Mucosa of descending colon (tissue), 3 donors: ENCODE measurements at regions not wholly inside any gene's neighbourhood (a gene's known extent, or its start where the extent isn't known, plus 50 kb on each side); places are given as distances from the start of the nearest gene placed in this dataset.

Source experiments
- ATAC-seq: fragments of 200-7000 bp; cut with Tn5 transposase; one replicate; pipeline ENCODE4 v1.9.1; 2020; ENCODE audit warnings: mild to moderate bottlenecking, moderate library complexity
- DNase-seq, 3 donors: peaks; one replicate each; pipeline ENCODE4 v3.0.0-alpha.2; 2020
- H3K36me3 ChIP-seq: fragments of 200-600 bp; one replicate; pipeline ENCODE4 v1.8.0; 2021; ENCODE audit warnings: low read depth, mild to moderate bottlenecking
- H3K4me1 ChIP-seq: fragments of 200-600 bp; one replicate; pipeline ENCODE4 v1.8.0; 2021; ENCODE audit warnings: low read depth, mild to moderate bottlenecking
- H3K4me3 ChIP-seq: fragments of 200-600 bp; one replicate; pipeline ENCODE4 v1.8.0; 2021; ENCODE audit warnings: mild to moderate bottlenecking
- H3K9me3 ChIP-seq: fragments of 200-600 bp; one replicate; pipeline ENCODE4 v1.8.0; 2021; ENCODE audit warnings: mild to moderate bottlenecking
- intact Hi-C, 2 donors: fragments of 100-400 bp; cut with DNase I in 1 of 2; cut with micrococcal nuclease in 1 of 2; formaldehyde crosslinking; loops; one replicate each; pipeline versions ENCODE4 v1.11.0 to v1.11.1; 2022; cut with DNase I, micrococcal nuclease
- TF ChIP-seq, protein P1 (sequence below): fragments of 200-600 bp; IDR thresholded peaks from one replicate; pipeline ENCODE4 v1.8.0; 2022; ENCODE audit warnings: antibody characterized with exemption, mild to moderate bottlenecking
- donor health status: DM: no; HTN: no; CAD: no; lungs with moderate emphysema.
- donor health status: DM: no; HTN: no; CAD: no.
- donor health status: DM: no; HTN: yes; CAD: no.

DNA sequence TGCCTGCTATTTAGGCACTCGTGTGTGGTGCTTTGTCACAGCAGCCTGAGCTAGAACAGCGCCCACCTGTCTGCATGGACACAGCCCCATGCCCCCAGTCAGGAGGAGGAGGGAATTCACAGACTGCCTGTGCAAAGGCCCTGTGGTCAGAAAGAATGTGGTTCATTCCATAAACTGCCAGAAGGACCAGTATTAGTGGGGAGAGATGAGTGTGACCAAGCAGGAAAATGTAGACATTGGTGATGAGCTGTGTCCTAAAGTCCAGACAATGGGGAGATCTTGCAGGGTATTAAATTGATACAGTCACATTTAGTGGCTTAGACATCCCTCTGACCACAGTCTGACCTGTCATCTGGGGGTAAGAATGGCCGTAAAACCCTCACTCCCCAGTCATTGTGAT lies 83.7 kb upstream of the LINC01488 start:
- H3K4me3 ChIP-seq: no peak overlapping the region
- no peaks in the 10 kb centered on the region for H3K4me1 ChIP-seq
- TF ChIP-seq, protein P1, sequence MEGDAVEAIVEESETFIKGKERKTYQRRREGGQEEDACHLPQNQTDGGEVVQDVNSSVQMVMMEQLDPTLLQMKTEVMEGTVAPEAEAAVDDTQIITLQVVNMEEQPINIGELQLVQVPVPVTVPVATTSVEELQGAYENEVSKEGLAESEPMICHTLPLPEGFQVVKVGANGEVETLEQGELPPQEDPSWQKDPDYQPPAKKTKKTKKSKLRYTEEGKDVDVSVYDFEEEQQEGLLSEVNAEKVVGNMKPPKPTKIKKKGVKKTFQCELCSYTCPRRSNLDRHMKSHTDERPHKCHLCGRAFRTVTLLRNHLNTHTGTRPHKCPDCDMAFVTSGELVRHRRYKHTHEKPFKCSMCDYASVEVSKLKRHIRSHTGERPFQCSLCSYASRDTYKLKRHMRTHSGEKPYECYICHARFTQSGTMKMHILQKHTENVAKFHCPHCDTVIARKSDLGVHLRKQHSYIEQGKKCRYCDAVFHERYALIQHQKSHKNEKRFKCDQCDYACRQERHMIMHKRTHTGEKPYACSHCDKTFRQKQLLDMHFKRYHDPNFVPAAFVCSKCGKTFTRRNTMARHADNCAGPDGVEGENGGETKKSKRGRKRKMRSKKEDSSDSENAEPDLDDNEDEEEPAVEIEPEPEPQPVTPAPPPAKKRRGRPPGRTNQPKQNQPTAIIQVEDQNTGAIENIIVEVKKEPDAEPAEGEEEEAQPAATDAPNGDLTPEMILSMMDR: no peak
- no peaks in the 10 kb centered on the region for H3K9me3 ChIP-seq
- intact Hi-C loops: no loop called here
- no peak for ATAC-seq
- DNase-seq: peak in 1 of 3 donors; percentile 9
- no peaks in the 10 kb centered on the region for H3K36me3 ChIP-seq

DNA sequence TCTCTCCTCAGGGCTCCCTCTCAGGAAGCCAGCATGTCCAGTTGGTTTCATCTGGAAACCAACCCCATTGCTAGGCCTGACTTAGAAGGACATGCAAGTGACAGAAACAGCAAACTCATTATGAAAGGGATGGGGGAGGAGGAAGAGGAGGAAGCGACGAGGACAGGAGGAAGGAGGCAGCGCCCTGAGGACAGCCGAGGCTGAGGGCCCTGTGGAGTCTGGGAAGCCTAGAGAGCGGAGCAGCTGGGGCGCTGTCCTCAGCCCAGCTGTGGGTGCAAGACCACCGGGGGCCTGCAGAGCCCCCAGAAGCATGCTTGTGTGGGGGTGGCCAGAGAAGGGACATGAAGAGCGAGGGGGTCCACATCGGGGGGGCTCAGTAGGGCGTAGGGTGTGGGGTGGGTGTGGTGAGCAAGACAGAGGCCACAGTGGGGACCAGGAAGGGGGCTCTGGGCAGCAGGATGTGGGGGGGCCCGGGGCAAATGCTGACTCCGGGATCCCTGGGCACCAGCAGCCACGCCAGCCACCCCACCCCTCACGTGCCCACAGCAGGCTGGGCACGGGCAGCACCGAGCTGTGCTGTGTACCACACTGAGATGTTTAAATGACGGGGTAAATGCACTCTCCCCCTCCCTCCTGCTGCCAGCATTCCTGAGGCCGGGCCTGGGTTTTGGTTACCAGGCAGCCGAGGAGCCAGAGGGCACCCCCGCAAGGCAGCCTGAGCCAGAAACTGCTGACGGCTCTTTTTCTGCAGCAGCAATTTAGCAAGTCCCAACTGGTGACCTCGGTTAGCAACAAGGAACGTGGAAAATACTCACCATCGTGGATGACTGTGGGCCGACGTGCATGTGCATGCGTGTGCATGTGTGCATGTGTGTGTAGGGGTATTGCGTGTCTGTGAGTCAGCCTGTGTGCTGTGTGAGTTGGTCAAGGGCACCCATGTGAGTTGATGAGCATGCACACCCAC lies 82.7 kb upstream of the LINC01488 start:
- Histone ChIP-seq H3K9me3 (no peaks in the 10 kb centered on the region), H3K4me1 (peaks cover under 1% of the 10 kb centered on the region), H3K36me3 (no peaks in the 10 kb centered on the region), H3K4me3 (no peak overlapping the region)
- TF ChIP-seq, protein P1: no peak
- intact Hi-C loops: no loop called here
- ATAC-seq: no peak
- peak in 1 of 3 donors; percentile 11 for DNase-seq

DNA sequence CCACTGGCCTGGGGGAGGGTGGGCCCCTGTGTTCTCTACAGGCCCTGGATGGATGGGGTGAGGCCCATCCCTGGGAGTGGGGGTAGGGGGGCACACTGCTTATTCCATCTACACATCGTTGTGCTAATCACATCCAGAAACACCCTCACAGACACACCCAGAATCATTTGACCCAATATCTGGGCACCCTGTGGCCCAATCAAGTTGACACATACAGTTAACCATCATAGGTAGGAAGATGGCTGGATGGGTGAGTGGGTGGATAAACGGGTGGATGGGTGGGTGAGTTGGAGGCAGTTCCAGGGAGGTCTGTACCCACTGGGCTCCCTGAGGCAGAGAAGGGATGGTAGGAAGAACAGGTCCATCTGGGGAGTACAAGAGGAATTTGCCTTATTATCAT lies 81.3 kb upstream of the LINC01488 start:
- Histone ChIP-seq H3K9me3 (no peaks in the 10 kb centered on the region), H3K4me3 (no peak overlapping the region), H3K36me3 (no peaks in the 10 kb centered on the region), H3K4me1 (peaks cover 6% of the 10 kb centered on the region)
- TF ChIP-seq, protein P1: no peak
- intact Hi-C loops: no loop called here
- DNase-seq (no peak), ATAC-seq (no peak)

DNA sequence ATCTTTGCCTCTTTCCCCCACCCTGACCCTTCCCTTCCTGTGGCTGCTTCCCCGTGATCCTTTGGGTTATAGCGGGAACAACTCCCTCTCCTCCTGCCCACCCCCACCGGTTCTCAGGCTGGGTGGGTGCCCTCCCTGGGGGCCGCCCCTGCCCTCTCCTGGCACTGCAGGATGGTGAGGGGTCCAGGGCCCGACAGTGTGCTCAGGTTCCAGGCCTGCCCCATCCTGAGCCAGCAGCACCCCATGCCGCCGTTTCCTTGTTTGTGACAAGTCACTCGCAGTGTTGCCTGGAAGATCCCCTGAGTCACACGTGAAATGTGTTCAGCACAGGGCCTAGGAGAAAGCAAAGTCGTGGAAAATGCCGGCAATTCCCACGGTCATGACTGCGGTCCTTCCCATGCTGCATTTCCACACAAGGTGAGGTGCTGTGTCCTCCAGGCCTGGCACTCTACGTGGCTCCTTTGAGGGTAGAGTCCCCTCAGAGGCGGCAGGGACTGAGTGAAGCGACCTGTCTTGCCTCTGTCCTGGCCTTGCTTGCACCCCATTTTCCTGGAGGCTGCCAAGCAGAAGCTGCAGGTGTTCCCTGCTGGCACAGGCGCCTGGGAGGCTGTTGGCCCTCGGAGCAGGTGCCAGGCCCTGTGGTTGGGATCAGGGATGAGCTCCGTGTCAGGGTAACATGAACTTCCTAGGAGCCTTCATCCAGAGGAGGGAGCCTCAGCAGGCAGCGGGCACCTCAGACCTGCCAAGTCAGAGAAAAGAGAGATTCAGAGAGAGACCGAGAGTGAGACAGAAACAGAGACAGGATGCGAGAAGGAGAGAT lies 80.5 kb upstream of the LINC01488 start:
- intact Hi-C loops: no loop called here
- Histone ChIP-seq H3K4me1 (peaks cover 6% of the 10 kb centered on the region), H3K4me3 (no peak overlapping the region), H3K9me3 (no peaks in the 10 kb centered on the region), H3K36me3 (no peaks in the 10 kb centered on the region)
- TF ChIP-seq, protein P1: no peak
- DNase-seq: no peak
- no peak for ATAC-seq

DNA sequence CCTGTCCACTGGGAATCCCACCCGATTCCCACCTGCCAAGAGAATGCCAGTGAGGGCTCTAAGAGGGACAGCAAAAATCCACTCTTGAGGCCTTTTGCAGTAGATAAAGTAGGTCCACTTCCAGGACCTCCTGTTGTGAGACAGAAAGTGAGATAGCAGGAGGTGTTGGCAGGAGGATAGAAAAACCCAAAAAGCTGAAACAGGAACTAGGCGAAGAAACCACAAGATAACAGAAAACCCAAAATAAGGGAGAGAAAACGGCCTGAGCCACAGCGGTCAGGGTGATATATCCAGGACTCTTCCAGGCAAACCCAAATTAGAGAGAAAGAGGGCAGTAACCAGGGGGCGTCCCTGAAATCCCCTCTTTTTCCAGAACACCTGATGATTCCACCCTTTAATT lies 79.7 kb upstream of the LINC01488 start:
- Histone ChIP-seq H3K4me3 (no peak overlapping the region), H3K9me3 (no peaks in the 10 kb centered on the region), H3K4me1 (peaks cover 6% of the 10 kb centered on the region), H3K36me3 (no peaks in the 10 kb centered on the region)
- DNase-seq: no peak
- ATAC-seq: no peak
- intact Hi-C loops: no loop called here
- TF ChIP-seq, protein P1: no peak
